ENCODE measurements at regions not wholly inside any gene's neighbourhood (a gene's known extent, or its start where the extent isn't known, plus 50 kb on each side); places are given as distances from the start of the nearest gene placed in this dataset.

GRCh38 chr5:81906086-81906485 lies 65.7 kb upstream of the ATG10 start:
- ChIA-PET POLR2A (ENCODE audit: unreplicated experiment) (interaction anchor here (1.2 kb wide), 1 partner anchor 65 kb away, joined by 8 read pairs; no protein-coding TSS in a partner anchor), CTCF (no interaction called here)
- no peaks in the 10 kb centered on the region for H3K9me2 ChIP-seq (ENCODE audit: insufficient read depth)
- H3K9me3 ChIP-seq (ENCODE audit: insufficient read depth, low read depth), result no peaks in the 10 kb centered on the region; the same call in 1 of the 2 replicates
- no peak overlapping the region for H3K27ac ChIP-seq
- H2AFZ ChIP-seq, result no peak overlapping the region
- H3K4me3 ChIP-seq, result no peak overlapping the region
- H3K27me3 ChIP-seq (ENCODE audit: insufficient read depth, low read depth), result no peaks in the 10 kb centered on the region
- H3K79me2 ChIP-seq (ENCODE audit: low read depth), result no peaks in the 10 kb centered on the region
- H3K4me2 ChIP-seq, result no peak overlapping the region
- H3K36me3 ChIP-seq (ENCODE audit: low read depth), result no peaks in the 10 kb centered on the region
- no peaks in the 10 kb centered on the region for H4K20me1 ChIP-seq (ENCODE audit: insufficient read depth)
- TF ChIP-seq EZH2 (IDR thresholded peaks at IDR 0.05; ENCODE audit: low read depth) (no peak), CTCF (conservative IDR thresholded peaks at IDR 0.05) (no peak)
- H3F3A ChIP-seq (ENCODE audit: insufficient read depth, low read depth), result 0 out of 2 replicates have a peak, but pooled peaks cover 4% of the 10 kb centered on the region
- peaks cover 12% of the 10 kb centered on the region; the same call in 1 of the 2 replicates for H3K4me1 ChIP-seq (replicated peaks; ENCODE audit: insufficient read depth)
- no peak for DNase-seq
- intact Hi-C loops (cut with micrococcal nuclease; ENCODE audit: unreplicated experiment), result no loop called here
- no TSS peak for BruUV-seq (replicated peaks)

- no peaks in the 10 kb centered on the region for H3K27me3 ChIP-seq (ENCODE audit: insufficient read depth, low read depth)
- no TSS peak for BruUV-seq (replicated peaks)
- no peak overlapping the region for H2AFZ ChIP-seq
- intact Hi-C loops (cut with micrococcal nuclease; ENCODE audit: unreplicated experiment), result no loop called here
- no peaks in the 10 kb centered on the region for H4K20me1 ChIP-seq (ENCODE audit: insufficient read depth)
- peak; percentile 19 to 63 for DNase-seq
- POLR2A ChIA-PET (ENCODE audit: unreplicated experiment), result interaction anchor here (0.7 to 0.8 kb wide), 3 partner anchors 56 to 196 kb away, joined by 8 to 24 read pairs (median 10); no protein-coding TSS in a partner anchor
- H3F3A ChIP-seq (ENCODE audit: insufficient read depth, low read depth), result 0 out of 2 replicates have a peak, but pooled peaks cover 4% of the 10 kb centered on the region
- TF ChIP-seq EZH2 (IDR thresholded peaks at IDR 0.05; ENCODE audit: low read depth) (no peak), CTCF (conservative IDR thresholded peaks at IDR 0.05) (no peak)
- H3K4me2 ChIP-seq, result no peak overlapping the region
- H3K79me2 ChIP-seq (ENCODE audit: low read depth), result no peaks in the 10 kb centered on the region
- H3K9me2 ChIP-seq (ENCODE audit: insufficient read depth), result no peaks in the 10 kb centered on the region
- H3K9me3 ChIP-seq (ENCODE audit: insufficient read depth, low read depth), result no peaks in the 10 kb centered on the region; the same call in 1 of the 2 replicates
- H3K36me3 ChIP-seq (ENCODE audit: low read depth), result no peaks in the 10 kb centered on the region
- CTCF ChIA-PET, result no interaction called here
- H3K4me3 ChIP-seq, result no peak overlapping the region
- no peak overlapping the region for H3K27ac ChIP-seq
- H3K4me1 ChIP-seq (replicated peaks; ENCODE audit: insufficient read depth), result peaks cover 12% of the 10 kb centered on the region; the same call in 1 of the 2 replicates
Measured at GRCh38 chr5:81904861-81905260, 67.0 kb upstream of the ATG10 start.

GRCh38 chr5:81904166-81904565 lies 67.7 kb upstream of the ATG10 start:
- Histone ChIP-seq H3K36me3 (ENCODE audit: low read depth) (no peaks in the 10 kb centered on the region), H3K9me3 (ENCODE audit: insufficient read depth, low read depth) (no peaks in the 10 kb centered on the region; the same call in 1 of the 2 replicates), H3K79me2 (ENCODE audit: low read depth) (no peaks in the 10 kb centered on the region), H3K27me3 (ENCODE audit: insufficient read depth, low read depth) (no peaks in the 10 kb centered on the region), H3K4me1 (replicated peaks; ENCODE audit: insufficient read depth) (peaks cover 12% of the 10 kb centered on the region; the same call in 1 of the 2 replicates), H2AFZ (no peak overlapping the region), H3F3A (ENCODE audit: insufficient read depth, low read depth) (0 out of 2 replicates have a peak, but pooled peaks cover 4% of the 10 kb centered on the region), H4K20me1 (ENCODE audit: insufficient read depth) (no peaks in the 10 kb centered on the region), H3K4me2 (no peak overlapping the region), H3K4me3 (no peak overlapping the region), H3K27ac (no peak overlapping the region), H3K9me2 (ENCODE audit: insufficient read depth) (no peaks in the 10 kb centered on the region)
- no TSS peak for BruUV-seq (replicated peaks)
- TF ChIP-seq EZH2 (IDR thresholded peaks at IDR 0.05; ENCODE audit: low read depth), result no peak
- no peak for TF ChIP-seq CTCF (conservative IDR thresholded peaks at IDR 0.05)
- intact Hi-C loops (cut with micrococcal nuclease; ENCODE audit: unreplicated experiment), result no loop called here
- POLR2A ChIA-PET (ENCODE audit: unreplicated experiment), result interaction anchor here (0.7 to 0.8 kb wide), 2 partner anchors 56 to 107 kb away, joined by 8 to 10 read pairs; no protein-coding TSS in a partner anchor
- CTCF ChIA-PET, result no interaction called here
- no peak for DNase-seq

Data from PC-9 (cell line).